Stimulated activated CD4-positive, alpha-beta T cell treated with anti-CD3 and anti-CD28 coated beads, Interleukin-2, amount 100 ng/mL, for 4 hours (primary cell): ENCODE measurements at regions not wholly inside any gene's neighbourhood (a gene's known extent, or its start where the extent isn't known, plus 50 kb on each side); places are given as distances from the start of the nearest gene placed in this dataset.

ENCODE experiments used
- DNase-seq: peaks from one replicate; pipeline ENCODE4 v3.0.0-alpha.2; 2020; ENCODE audit warnings: low read depth

GRCh38 chr1:221306239-221306638 lies 427.0 kb downstream of the HLX start:
- no peak for DNase-seq

DNA sequence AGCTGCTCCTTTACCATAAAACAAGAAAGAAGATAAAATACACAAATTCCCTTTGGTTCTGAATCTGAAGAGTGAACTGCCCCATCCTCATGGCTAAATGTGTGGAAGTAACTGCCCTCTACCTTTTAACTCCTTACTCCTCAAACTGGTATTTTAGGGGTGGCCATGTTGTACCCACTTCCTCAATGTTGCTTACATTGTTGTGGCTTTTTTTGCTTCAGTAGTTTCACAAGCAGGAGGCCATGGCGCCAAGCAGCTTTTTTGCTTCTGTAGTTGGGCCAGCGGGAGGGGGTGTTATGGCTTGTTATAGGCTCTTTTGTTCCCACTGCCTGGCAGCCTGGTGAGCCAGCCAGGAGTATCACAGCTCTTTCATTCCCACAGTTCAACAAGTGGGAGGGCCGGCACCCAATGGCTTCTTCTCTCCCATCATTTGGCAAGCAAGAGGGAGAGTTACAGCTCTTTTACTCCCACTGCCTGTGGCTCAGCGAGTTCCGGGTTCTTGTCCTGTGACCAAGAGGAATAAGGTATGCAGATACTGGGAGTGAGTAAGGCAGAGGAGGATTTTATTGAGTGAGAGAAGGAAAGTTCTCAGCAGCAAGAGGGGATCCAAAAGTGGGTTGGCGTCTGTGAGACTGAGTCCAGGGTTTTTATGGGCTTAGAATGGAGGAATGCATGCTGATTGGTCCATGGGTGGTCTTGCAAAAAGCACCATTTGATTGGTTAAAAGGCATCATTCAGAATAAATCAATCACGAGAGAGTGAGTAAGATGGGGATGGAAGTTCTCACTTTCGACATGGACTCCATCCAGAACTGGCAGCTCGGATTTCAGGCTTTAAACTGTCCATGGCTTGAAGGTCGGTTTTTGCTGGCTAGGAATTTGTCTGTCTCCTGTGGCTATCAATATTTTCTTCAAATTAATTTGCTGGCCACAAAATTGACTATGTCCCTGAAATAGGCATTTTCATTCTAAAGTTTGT lies 429.6 kb downstream of the HLX start:
- DNase-seq = no peak

- no peak for DNase-seq
Observed at GRCh38 chr1:221309723-221310122, 430.5 kb downstream of the HLX start.

DNA sequence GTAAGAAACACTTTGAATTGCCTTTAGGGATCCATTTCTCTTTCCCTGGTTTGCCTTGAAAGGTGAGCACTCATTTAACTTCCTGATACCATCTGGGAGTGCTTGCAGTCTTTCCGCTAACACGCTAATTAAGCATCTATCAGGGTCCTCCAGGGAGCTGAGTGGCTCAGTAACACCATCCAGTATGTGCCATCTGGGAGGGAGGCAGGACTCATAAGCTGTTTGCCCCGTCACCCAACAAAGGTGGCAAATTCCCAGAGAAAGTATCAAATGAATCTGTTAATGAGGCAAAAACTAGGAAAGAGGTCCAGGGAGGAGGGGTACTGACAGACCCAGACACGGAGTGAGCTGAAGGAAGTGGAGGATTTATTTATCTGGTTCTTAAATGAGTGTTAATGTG lies 430.9 kb downstream of the HLX start:
- no peak for DNase-seq

DNA sequence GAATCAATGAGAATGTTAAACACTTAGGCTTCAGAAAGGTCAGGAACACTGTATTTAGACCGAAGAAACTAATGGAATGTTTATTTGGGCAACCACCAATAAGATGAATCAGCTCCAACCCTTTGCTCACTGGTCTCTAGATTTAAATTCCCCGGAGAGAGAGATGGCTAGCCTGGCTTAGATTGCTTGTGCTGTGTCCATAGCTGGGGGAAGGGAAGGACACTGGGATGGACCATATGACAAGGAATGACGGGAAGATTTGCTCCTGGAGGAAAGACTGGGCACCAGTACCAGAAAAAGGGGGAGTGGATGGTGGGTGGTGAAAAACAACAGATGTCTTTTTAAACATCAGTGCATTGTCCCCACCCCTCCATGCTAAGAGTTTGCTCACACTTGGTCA lies 426.6 kb downstream of the DUSP10 start:
- DNase-seq = no peak

DNA sequence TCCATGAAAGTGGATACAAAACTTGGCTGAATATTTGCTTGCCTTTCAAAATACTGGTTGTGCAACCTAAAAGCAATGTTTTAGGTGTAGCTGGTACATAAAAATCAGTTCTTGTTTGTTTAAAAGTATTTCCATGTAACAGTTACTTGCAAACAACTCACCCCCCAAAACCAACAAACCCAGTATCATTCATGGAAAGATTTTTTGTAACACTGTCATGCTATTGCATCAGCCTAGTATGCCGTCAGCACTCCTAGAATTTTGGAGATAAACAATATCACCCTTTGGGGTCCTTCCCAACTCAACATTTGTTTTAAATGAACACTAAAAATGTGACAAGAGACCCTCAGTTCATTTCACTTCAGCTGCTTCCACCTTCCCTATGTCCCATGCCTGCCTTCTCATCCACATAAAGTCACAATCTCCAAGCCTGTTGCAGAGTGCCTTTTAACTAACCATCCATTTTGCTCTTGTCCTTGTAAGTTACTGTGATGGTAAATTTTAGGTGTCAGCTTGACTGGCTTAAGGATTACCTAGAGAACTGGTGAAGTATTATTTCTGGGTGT lies 425.3 kb downstream of the DUSP10 start:
- no peak for DNase-seq

DNA sequence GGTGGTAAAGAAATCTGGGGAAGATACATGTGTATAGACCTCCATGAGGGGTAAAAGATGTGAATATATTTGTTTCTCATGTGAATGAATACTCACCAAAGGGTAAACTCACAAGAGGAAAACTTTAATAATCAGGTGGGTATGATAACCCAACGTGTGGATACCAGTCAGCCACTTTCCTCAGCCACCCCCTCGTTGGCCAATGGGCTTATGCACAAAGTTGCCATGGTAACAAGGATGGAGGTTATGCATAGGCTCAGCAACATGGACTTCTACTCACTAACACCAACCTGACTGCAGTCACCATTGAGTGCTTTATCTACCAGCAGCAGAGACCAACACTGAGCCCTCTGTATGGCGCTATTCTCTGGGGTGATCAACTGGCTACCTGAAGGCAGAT lies 424.4 kb downstream of the DUSP10 start:
- DNase-seq = no peak

DNA sequence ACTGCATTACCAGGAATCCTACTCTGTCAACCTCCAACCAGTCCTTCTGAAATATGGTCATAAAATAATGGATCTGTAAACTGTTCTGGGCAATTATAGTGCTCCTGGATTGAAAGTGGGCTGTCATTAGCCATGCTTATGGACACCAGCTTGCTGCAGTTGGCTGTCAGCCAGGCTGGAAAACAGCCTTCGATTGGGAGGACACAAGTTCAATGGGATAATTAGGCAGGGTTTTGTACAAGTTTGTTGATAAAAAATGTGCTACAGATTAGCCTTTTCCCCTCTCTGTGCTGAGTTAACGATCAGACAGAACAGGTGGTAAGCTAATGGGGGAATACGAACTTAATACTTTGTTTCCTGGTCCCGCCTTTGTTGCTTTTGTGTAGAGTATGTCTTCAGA lies 413.9 kb downstream of the DUSP10 start:
- DNase-seq = no peak

GRCh38 chr1:221328371-221328770 lies 413.5 kb downstream of the DUSP10 start:
- DNase-seq = no peak

GRCh38 chr1:221331273-221332183 lies 410.4 kb downstream of the DUSP10 start:
- DNase-seq = no peak

- DNase-seq = no peak
Observed at GRCh38 chr1:221334062-221334461, 407.8 kb downstream of the DUSP10 start.

DNA sequence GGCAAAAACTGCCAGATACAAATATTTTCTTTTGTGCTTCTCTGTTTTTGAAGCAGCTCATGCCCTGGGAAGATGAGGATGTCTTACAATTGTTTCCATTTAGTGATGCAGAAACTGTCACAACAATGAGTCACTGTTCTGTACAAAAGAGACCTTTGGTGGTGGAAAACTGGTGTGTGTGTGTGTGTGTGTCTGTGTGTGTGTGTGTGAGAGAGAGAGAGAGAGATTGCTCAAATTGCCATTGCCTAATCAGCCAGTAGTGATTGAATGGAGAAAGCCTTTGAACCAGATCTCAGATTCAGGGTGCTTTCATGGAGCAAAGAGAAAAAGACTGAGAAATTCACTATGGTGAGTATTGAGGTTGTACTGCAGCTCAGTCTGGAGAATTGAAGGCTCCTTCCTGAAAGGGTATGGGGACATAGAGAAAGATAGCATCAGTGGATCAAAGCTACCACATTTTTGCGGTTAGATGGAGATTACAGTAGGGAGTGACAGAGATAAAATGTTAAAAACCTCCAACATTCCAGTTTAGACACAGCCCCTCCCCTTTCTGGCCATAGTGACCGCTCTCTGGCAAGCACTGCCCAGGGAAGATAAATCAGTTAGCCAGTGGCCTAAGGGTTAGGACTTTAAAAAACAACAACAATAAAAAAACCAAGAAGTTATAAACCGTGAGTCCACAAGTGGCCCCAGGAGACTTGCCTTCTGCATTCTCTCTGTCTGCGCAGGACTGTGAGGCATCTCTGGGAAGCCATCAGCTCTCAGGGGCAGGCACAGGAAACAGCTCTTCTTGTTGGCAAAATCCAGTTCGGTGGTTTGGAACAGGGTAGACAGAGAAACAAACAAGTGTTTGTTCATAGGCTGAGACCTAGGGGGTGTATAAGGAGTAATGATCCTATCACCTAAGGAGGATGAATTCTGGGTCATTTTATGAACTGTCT lies 406.5 kb downstream of the DUSP10 start:
- no peak for DNase-seq

- no peak for DNase-seq
Observed at GRCh38 chr1:221336126-221336525, 405.8 kb downstream of the DUSP10 start.

GRCh38 chr1:221337106-221337505 lies 404.8 kb downstream of the DUSP10 start:
- no peak for DNase-seq

- DNase-seq = no peak
Observed at GRCh38 chr1:221343136-221343535, 398.8 kb downstream of the DUSP10 start.

GRCh38 chr1:221343607-221344006 lies 398.3 kb downstream of the DUSP10 start:
- DNase-seq = no peak

DNA sequence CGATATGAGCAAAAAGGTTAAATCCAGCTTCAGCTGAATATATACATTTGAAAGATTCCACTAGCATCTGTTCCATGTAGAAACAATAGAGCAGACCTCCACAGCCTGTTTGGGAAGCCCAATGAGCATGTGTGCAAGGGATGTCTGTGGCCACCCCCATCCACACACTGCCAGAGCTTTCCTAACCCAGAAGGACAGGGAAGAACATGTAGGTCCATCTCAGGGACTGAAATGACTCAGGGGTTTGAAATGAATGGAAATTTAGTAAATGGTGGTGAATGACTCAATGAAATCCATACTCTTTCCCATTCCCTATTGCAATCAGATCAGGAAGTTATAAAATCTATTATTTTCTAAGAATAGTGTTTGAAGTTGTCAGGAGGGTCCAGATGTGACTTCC lies 397.2 kb downstream of the DUSP10 start:
- no peak for DNase-seq

- DNase-seq = no peak
Observed at GRCh38 chr1:221347706-221348105, 394.2 kb downstream of the DUSP10 start.

DNA sequence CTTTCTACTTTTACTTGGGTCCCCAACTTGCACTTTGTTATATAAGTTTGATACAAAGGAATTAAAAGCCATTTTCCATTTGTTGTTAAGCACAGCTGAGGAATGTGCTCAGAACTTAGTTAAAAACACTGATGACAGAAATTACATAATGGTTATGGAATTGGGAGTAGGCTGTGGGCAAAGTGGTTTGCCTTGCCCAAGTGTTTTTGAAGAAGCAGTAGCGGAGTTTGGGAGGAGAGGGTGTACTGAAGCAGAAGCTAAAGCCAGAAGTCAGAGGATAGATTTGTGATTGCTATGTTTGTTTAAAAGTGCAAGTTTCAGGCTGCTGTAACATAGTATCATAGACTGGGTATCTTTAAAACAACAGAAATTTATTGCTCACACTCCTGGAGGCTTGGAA lies 391.8 kb downstream of the DUSP10 start:
- no peak for DNase-seq

- no peak for DNase-seq
Observed at GRCh38 chr1:221356693-221357092, 385.2 kb downstream of the DUSP10 start.

DNA sequence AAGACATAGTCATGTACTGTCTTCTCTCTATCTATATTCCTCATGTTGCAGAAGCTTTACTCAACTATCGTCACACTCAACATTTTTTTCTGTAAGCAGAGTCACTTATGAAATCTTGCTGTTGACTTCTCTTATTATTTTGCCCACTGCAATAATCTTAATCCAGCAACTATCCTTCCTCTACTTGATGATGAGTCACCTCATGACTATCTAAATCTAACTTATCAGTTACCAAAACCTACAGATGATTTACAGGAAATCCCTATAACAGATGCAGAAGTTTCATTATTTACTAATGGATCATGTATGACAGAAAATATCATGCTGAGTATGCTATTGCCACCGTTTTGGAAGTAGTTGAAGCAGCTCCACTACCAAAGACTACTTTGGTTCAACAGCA lies 378.9 kb downstream of the DUSP10 start:
- DNase-seq = no peak
